DOHH2 (cell line): ENCODE measurements at regions not wholly inside any gene's neighbourhood (a gene's known extent, or its start where the extent isn't known, plus 50 kb on each side); places are given as distances from the start of the nearest gene placed in this dataset.

ENCODE experiments used
- CTCF ChIP-seq: fragments of 200-600 bp; sonication (generic); IDR thresholded peaks from one replicate; pipeline ENCODE4 v1.5.1; 2014; ENCODE audit warnings: antibody characterized with exemption, mild to moderate bottlenecking, low read depth, low read length; ENCODE audit not compliant: poor library complexity, severe bottlenecking
- EZH2phosphoT487 ChIP-seq: fragments of 200-600 bp; sonication (generic); IDR thresholded peaks from 2 replicates; pipeline ENCODE4 v1.6.1; 2017; ENCODE audit warnings: borderline replicate concordance, mild to moderate bottlenecking, antibody characterized with exemption, low read length, moderate library complexity, mixed read lengths

- TF ChIP-seq CTCF = no peak
- no peak for TF ChIP-seq EZH2phosphoT487
These were observed 584.1 kb downstream of the INSC start for GRCh38 chr11:15698855-15699254.
